ENCODE measurements at regions not wholly inside any gene's neighbourhood (a gene's known extent, or its start where the extent isn't known, plus 50 kb on each side); places are given as distances from the start of the nearest gene placed in this dataset.

DNA sequence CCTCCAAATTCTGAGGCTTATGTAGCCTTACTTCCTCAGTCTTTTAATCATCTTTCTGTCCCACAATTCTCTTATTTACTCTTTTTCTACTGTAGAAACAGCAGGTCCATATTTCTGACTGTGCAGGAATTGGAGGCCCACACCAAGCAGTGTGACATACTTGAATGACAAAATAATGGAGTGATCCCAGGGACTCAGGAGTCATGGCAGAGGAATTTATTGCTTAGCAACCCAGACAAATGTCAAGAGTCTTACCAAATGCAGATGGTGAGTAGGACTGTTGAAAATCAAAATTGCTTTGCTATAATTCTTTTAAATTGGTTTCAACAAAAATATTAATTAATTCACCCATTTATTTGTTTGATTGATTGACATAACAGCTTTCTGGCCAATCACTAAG is 59.9 kb downstream of the HTR1B start:
- peak; percentile 28 for DNase-seq (ENCODE audit: low spot score)

DNA sequence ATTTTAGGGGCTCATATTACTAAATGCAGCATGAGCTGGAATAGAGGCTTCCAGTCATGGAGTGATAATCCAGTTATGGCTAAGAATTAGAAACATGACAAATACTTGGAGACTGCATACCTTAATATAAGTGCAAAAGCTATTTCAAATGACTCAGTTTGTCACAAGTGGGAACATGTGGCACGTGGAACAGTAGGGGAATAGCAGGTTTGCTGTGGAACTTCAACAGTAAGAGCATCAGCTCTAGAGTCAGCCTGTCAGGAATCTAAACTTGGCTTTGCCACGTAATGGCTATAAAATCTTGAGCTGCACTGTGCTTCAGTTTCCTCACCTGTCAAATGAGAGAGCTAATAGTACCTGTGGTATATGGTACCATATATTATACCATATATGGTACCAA is 62.1 kb downstream of the HTR1B start:
- peak; percentile 0 for DNase-seq (ENCODE audit: low spot score)

- no peak for DNase-seq (ENCODE audit: low spot score)
Measured at GRCh38 chr6:77397561-77397960, 65.7 kb downstream of the HTR1B start.

- DNase-seq (ENCODE audit: low spot score): no peak
Measured at GRCh38 chr6:77389402-77389801, 73.9 kb downstream of the HTR1B start.

GRCh38 chr6:77383026-77383425 is 80.3 kb downstream of the HTR1B start:
- DNase-seq (ENCODE audit: low spot score): no peak

DNA sequence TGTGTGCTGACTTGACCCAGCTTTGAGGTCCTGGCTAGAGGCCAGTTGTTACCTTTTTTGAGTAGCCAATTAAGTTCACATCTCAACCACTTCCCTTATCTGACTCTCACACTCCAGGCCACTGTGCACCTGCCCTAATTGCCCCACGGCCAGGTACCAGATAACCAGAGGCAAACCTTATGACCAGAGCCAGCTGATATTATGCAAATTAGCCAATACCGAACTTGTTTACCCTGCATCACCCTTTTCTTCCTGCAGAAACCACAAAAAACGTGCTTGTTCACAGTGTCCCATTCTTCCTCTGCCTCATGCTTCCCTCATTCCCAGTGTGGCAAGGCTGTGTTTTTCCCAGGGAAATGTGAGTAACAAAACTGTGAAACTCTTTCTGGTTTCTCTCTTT is 89.3 kb downstream of the HTR1B start:
- no peak for DNase-seq (ENCODE audit: low spot score)

GRCh38 chr6:77371748-77372147 is 91.5 kb downstream of the HTR1B start:
- no peak for DNase-seq (ENCODE audit: low spot score)

- no peak for DNase-seq (ENCODE audit: low spot score)
Measured at GRCh38 chr6:77368660-77369313, 94.5 kb downstream of the HTR1B start.

DNA sequence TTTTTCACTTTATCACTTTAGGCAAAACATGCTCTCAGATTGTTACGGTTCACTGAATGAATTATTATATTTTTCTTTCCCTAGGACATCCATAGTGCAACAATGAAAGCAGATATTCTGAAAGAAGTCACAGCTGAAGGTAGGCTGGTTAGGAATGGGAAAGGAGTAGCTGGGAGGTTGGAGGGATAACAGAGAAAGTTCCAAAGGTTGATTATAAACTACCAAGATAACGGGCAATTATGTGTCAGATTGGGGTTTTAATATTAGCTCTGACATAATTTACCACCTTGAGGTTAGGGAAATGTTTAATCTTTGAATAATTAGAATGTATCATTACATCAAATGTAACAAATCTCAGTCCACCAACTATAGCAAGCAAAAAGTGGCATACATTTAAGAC is 96.5 kb downstream of the HTR1B start:
- no peak for DNase-seq (ENCODE audit: low spot score)

GRCh38 chr6:77363702-77364101 is 99.6 kb downstream of the HTR1B start:
- DNase-seq (ENCODE audit: low spot score): no peak

DNA sequence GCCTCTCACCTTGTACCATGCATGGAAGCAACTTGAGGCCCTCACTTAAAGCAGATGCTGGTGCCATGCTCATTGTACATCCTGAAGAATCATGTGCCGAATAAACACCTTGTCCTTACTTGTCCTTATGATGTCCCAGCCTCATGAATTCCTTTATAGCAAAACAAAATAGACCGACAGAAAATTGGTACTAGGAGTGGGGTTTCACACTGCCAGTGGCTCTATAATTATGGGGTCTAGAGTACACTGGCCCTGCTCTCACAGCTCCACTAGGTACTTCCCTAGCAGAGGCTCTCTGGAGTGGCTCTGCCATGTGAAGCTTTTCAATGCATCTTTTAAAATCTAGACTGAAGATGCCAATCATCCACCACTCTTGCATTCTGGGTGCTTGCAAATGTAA is 101.2 kb downstream of the HTR1B start:
- no peak for DNase-seq (ENCODE audit: low spot score)

DNA sequence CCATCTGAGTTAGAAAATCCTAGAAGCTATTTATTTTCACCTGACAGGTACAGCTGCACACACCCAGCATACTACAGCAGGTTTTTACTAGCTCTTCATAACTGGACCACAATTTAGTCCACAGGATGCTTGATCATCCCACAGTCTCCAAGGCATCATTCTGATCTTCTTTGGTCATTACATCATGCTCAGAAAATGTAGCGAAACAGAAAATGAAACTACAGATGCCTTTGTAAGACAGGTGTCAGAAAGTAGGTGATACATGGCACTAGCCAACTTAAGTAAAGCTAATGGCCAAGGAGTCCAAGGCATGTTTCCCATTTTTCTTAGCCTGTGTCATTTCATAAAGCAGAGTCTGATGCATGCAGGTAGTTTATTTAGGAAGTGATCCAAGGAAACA is 102.3 kb downstream of the HTR1B start:
- DNase-seq (ENCODE audit: low spot score): no peak

GRCh38 chr6:77356821-77357220 is 106.5 kb downstream of the HTR1B start:
- no peak for DNase-seq (ENCODE audit: low spot score)

DNA sequence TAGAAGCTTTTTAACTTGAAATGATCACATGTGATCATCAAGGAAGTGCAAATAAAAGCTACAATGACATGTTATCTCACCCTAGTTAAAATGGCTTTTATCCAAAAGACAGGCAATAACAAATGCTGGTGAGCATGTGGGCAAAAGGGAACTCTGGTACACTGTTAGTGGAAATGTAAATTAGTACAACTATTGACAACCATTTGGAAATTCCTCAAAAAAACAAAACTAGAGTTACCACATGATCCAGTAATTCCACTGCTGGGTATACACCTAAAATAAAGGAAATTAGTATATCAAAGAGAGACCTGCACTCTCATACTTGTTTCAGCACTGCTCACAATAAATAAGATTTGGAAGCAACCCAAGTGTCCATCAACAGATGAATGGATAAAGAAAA is 108.7 kb downstream of the HTR1B start:
- no peak for DNase-seq (ENCODE audit: low spot score)

- no peak for DNase-seq (ENCODE audit: low spot score)
Measured at GRCh38 chr6:77353129-77353528, 110.2 kb downstream of the HTR1B start.

DNA sequence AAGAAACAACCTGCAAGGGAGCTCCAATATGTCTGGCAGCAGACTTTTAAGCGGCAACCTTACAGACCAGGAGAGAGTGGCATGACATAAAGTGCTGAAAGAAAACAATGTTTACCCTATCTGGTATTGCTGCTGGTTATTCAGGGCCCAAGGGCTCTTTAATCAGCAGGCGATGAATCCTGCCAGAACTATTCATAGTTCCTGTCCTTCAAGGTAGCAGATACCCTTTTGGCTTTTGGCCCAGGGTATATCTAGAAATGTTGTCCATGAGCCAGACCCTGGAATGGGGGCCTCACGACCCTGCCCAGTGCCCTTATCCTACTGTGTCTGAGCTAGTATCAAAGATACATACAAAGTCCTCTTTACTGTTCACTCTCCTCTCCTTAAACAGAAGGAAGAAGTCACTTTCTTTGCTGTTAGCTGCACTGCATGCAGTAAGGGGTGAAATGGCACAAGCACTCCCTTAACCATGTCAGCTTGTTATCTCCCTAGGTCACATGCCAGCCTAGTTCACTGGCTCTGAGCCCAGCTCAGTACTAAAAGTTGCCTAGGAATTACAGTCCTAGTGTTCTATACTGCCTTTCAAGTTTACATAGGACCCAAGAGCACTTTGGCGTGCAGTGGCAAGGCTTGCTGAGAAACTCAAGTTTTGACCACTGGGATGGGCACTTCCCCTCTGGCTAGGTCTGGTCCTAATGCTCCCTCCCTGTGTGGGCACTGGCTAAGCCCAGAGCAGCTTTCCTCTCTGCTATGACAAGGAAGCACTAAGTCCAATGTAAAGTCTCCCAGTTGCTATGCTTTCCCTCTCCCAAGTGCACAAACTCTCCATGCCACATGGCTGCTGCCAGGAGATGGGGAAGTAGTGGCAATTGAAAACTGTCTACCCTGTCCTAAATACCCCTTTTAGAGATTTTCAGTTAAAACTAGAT is 122.0 kb downstream of the HTR1B start:
- no peak for DNase-seq (ENCODE audit: low spot score)

DNA sequence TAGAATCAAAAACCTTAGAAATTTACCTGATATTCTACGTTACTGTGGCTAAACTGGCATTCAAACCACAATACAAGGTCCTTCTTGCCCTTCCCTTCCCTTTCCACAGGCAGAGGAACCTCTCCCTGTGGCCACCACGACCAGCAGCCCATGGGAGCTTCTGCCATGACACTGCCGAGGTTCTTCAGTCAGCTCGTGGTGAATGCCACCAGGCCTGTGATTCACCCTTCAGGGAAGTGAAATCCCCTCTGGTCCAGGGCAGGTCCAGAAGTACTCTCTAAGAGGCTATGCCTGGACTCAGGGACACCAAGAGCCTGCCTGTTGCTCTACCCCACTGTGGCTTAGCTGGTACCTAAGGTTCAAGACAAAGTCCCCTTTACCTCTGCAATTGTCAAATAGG is 123.0 kb downstream of the HTR1B start:
- DNase-seq (ENCODE audit: low spot score): no peak

- DNase-seq (ENCODE audit: low spot score): no peak
Measured at GRCh38 chr6:77339926-77340325, 123.4 kb downstream of the HTR1B start.

DNA sequence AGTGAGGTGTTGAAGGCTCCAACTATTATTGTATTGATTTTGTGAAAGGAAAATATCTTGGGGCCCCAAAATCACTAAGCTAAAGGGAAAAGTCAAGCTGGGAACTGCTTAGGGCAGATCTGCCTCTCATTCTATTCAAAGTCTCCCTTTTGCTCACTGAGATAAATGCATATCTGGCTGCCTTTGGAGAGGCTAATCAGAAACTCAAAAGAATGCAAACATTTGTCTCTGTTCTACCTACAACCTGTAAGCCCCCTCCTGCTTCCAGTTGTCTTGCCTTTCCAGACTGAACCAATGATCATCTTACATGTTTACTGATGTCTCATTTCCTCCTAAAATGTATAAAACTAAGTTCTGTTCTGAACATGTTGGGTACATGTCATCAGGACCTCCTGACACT is 125.9 kb downstream of the HTR1B start:
- DNase-seq (ENCODE audit: low spot score): no peak

DNA sequence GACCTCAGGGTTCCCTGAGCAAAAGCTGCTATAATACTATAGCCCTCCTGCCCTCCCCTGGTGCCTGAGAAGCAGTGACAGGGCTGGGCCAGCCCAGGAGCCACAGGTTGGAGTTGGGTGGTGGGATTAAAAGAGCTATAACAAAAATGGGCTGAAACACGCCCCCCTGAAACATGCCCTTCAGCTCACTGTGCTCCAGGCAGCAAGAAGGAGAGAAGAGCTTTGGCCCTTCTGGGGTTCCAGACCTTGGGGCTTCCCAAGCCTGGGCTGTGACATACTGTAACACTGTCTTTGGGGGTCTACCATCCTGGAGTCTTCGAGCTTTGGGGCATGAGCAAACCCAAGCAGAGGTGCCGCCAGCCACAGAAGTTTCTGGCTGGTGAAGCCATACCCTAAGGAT is 129.2 kb downstream of the HTR1B start:
- DNase-seq (ENCODE audit: low spot score): no peak

DNA sequence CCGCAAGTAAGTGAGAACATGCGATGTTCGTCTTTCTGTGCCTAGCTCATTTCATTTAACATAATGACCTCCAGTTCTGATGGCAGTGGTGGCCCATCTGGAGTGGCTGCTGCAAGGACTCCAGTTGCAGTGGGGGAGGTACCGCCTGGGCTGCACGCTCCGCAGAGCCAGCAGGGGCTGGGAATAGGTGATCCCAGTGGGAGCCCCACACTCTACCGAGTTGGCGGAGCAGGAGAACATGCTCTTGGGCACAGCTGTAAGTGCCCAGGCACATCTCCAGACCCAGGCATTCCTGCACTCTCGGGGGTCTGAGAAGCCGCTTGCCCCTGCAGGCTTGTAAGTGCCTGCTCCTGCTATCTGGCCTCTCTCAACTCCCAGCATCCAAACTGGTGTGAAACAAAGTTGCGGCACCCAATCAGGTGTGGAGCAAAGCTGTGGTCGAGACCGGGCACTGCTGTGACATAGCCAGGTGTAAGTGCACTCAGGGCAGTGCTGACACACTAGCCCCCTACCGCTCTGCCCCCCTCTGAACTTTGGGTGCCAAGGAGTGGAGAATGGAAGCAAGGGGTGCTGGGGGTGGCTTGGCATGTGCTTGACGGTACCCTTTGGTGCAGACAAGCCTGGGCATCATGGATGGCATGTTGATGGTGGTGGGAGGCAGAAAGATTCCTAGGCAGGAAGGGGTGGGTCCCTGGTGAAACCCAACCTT is 130.2 kb downstream of the HTR1B start:
- DNase-seq (ENCODE audit: low spot score): no peak

- no peak for DNase-seq (ENCODE audit: low spot score)
Measured at GRCh38 chr6:77326711-77327110, 136.6 kb downstream of the HTR1B start.

DNA sequence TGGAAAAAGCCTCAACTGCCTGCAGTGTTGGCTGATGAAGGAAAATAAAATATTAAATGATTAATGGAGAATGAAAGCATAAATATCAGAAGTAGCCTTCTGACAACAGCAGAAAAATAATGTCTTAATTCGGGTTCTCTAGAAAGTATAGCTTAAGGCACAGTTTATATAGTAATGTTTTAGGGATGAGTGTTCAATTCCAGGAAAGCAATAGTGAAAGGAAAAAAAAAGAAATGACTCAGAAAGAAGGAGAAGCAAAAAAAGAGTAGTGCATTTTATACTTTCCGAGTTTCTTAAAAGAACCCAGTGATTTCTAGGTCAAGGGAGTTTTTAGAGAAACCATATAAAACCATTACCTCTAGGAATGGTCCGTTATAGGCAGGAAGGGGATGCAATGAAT is 137.3 kb downstream of the HTR1B start:
- DNase-seq (ENCODE audit: low spot score): no peak
